Kidney (tissue), 13 donors: ENCODE measurements at regions not wholly inside any gene's neighbourhood (a gene's known extent, or its start where the extent isn't known, plus 50 kb on each side); places are given as distances from the start of the nearest gene placed in this dataset.
A peak's percentile ranks its signal among the peaks of the same experiment; 100 is the strongest.

ENCODE experiments used
- DNase-seq, 5 donors: peaks; one replicate each; pipeline ENCODE4 v3.0.0-alpha.2; 2013 to 2020
- FAIRE-seq: peaks from 2 replicates; lab custom pipeline; 2012; peaks lifted over from hg19 to GRCh38; lab: Jason Lieb, UNC
- H3K27ac ChIP-seq, 2 donors: one replicate each; pipeline ENCODE4 v1.7.0; 2013; ENCODE audit warnings: low read depth in 2 of 2, low read length in 2 of 2, inconsistent platforms in 1 of 2
- H3K27me3 ChIP-seq: one replicate; pipeline ENCODE4 v1.7.1; 2013; ENCODE audit warnings: low read length, inconsistent platforms; ENCODE audit not compliant: control insufficient read depth, insufficient read depth
- H3K36me3 ChIP-seq, 3 donors: one replicate each; pipeline versions ENCODE4 v1.7.0 to v1.7.1; 2013; ENCODE audit warnings: low read length in 3 of 3, control low read depth in 1 of 3, inconsistent platforms in 1 of 3; ENCODE audit not compliant: insufficient read depth in 3 of 3, control insufficient read depth in 2 of 3
- H3K4me1 ChIP-seq, 3 donors: one replicate each; pipeline versions ENCODE4 v1.7.0 to v1.7.1; 2013; ENCODE audit warnings: low read length in 3 of 3, inconsistent platforms in 1 of 3, low read depth in 1 of 3; ENCODE audit not compliant: control insufficient read depth in 2 of 3, insufficient read depth in 2 of 3
- H3K4me3 ChIP-seq, 3 donors: one replicate each; pipeline versions ENCODE4 v1.7.0 to v1.8.1; 2013; ENCODE audit warnings: low read length in 3 of 3, control low read depth in 1 of 3, inconsistent platforms in 1 of 3
- H3K9ac ChIP-seq, 3 donors: one replicate each; pipeline versions ENCODE4 v1.7.0 to v1.7.1; 2013; ENCODE audit warnings: low read length in 3 of 3, control low read depth in 1 of 3, inconsistent platforms in 1 of 3
- H3K9me3 ChIP-seq, 3 donors: one replicate each; pipeline versions ENCODE4 v1.7.0 to v1.7.1; 2013; ENCODE audit warnings: low read length in 3 of 3, control low read depth in 1 of 3, inconsistent platforms in 1 of 3; ENCODE audit not compliant: control insufficient read depth in 2 of 3, insufficient read depth in 1 of 3
- intact Hi-C: fragments of 100-400 bp; cut with DNase I; formaldehyde crosslinking; loops from one replicate; pipeline ENCODE4 v1.11.1; 2022
- TF ChIP-seq, protein P1 (sequence below): IDR thresholded peaks from 3 replicates; pipeline ENCODE4 v1.5.1; 2012; ENCODE audit warnings: mild to moderate bottlenecking, moderate library complexity, borderline replicate concordance; ENCODE audit not compliant: insufficient read depth; ENCODE audit errors: extremely low read depth
- donor health status: control.
- donor health status: control.
- donor health status: control.
- donor health status: control.
- donor health status: control.
- donor health status: DM: yes; HTN: yes; CAD: no.
- donor health status: Normal renal cell carcinoma (clear cell type).

DNA sequence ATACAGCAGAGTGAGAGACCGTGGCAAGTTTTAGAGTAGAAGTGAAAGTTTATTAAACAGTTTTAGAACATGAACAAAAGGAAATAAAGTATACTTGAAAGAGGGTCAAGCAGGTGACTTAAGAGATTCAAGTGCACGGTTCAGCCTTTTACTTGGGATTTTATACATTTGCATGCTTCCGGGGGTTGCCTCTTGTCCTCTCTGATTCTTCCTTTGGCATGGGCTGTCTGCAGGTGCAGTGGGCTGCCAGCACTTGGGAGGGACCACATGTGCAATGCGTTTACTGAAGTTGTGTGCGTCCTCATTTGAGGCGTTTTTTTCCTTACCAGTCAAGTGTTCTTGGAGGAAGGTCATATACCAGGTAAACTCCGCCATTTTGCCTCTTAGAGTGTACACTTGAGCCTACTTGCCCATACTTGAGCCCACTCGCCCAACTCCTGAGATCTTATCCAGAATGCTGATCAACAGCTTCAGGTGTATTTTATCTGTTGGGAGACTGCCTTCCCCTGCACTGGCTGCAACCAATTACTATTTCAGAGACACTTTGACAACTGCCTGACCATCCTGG lies 195.2 kb downstream of the IRX5 start:
- peaks cover 0 to 3% (median 0%) of the 10 kb centered on the region in 3 donors for H3K9me3 ChIP-seq
- no peaks in the 10 kb centered on the region for H3K27me3 ChIP-seq
- no peak for DNase-seq
- H3K9ac ChIP-seq: no peak overlapping the region
- intact Hi-C loops: no loop called here
- no peak for FAIRE-seq
- no peaks in the 10 kb centered on the region for H3K4me1 ChIP-seq
- TF ChIP-seq, protein P1, sequence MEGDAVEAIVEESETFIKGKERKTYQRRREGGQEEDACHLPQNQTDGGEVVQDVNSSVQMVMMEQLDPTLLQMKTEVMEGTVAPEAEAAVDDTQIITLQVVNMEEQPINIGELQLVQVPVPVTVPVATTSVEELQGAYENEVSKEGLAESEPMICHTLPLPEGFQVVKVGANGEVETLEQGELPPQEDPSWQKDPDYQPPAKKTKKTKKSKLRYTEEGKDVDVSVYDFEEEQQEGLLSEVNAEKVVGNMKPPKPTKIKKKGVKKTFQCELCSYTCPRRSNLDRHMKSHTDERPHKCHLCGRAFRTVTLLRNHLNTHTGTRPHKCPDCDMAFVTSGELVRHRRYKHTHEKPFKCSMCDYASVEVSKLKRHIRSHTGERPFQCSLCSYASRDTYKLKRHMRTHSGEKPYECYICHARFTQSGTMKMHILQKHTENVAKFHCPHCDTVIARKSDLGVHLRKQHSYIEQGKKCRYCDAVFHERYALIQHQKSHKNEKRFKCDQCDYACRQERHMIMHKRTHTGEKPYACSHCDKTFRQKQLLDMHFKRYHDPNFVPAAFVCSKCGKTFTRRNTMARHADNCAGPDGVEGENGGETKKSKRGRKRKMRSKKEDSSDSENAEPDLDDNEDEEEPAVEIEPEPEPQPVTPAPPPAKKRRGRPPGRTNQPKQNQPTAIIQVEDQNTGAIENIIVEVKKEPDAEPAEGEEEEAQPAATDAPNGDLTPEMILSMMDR: no peak
- H3K36me3 ChIP-seq: no peaks in the 10 kb centered on the region
- H3K27ac ChIP-seq: no peak overlapping the region
- no peak overlapping the region for H3K4me3 ChIP-seq

DNA sequence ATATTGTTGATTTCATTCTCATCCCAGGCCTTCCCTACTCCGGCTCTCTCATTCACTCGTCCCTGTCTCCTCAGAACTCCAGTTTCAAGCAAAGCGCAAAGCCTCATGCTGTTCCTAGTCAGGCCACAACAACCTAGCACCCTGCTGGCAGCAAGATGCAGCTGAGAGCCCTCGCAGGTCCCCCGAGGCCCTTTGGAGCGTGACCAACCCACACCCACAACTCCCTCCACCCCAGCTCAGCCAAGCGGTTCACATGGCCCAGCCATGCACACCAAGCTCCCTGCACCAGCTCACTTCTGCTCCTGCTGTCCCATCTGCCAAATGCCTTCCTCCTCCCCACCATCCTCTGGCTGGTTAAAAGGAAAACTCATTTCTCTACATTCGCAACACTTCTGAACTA lies 195.8 kb downstream of the IRX5 start:
- peak in 1 of 5 donors; percentile 37 for DNase-seq
- Histone ChIP-seq H3K36me3 (no peaks in the 10 kb centered on the region), H3K9me3 (peaks cover 0 to 3% (median 0%) of the 10 kb centered on the region in 3 donors), H3K4me1 (no peaks in the 10 kb centered on the region), H3K27me3 (no peaks in the 10 kb centered on the region), H3K4me3 (no peak overlapping the region), H3K27ac (no peak overlapping the region), H3K9ac (no peak overlapping the region)
- intact Hi-C loops: no loop called here
- TF ChIP-seq, protein P1: no peak
- no peak for FAIRE-seq

DNA sequence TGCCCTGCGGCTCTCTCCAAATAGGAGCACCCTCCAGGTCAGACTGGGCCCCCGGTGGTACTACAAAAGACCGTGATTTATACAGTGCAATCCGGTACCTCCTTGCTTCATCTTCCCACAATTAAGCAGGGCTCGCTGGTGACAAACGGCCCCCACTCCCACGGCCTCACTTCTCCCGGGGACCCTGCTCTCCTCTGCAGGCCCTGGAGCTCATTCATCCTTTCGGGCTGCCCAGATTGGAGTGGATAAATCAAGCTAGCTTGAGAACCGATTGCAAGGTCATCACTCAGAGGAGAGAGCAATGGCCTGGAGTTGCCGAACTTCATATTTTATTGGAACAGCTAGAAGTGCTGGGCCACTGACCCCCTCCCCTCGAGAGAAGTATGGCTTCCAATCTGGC lies 193.5 kb upstream of the IRX6 start:
- TF ChIP-seq, protein P1: no peak
- DNase-seq (no peak), FAIRE-seq (no peak)
- H3K4me1 ChIP-seq: no peaks in the 10 kb centered on the region
- no peak overlapping the region for H3K9ac ChIP-seq
- no peak overlapping the region for H3K27ac ChIP-seq
- intact Hi-C loops: no loop called here
- H3K9me3 ChIP-seq: no peaks in the 10 kb centered on the region
- no peaks in the 10 kb centered on the region for H3K27me3 ChIP-seq
- no peaks in the 10 kb centered on the region for H3K36me3 ChIP-seq
- no peak overlapping the region for H3K4me3 ChIP-seq

DNA sequence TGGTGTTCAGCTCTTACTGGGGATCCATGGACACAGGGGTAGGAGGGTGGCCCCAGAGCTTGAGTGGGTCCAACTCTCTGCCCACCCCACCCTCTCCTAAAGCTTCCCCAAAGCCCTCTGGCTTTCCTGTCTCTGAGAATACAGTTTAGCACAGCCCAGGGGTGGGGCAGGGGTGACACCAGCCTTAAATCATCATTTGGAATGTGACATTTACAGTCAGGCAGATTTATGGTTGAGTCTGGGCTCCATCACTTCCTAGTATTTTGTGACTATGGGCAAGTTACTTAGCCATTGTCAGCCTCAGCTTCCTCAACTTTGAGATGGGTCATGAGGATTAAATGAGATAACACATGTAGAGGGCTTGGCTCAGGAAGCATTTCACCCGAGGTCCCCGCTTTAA lies 193.1 kb upstream of the IRX6 start:
- intact Hi-C loops: no loop called here
- TF ChIP-seq, protein P1: no peak
- Histone ChIP-seq H3K36me3 (no peaks in the 10 kb centered on the region), H3K4me1 (no peaks in the 10 kb centered on the region), H3K27ac (no peak overlapping the region), H3K4me3 (no peak overlapping the region), H3K9ac (no peak overlapping the region), H3K9me3 (no peaks in the 10 kb centered on the region), H3K27me3 (no peaks in the 10 kb centered on the region)
- no peak for FAIRE-seq
- DNase-seq: peak in 1 of 5 donors; percentile 25
